ENCODE measurements at regions not wholly inside any gene's neighbourhood (a gene's known extent, or its start where the extent isn't known, plus 50 kb on each side); places are given as distances from the start of the nearest gene placed in this dataset.

- TF ChIP-seq POLR2A (IDR thresholded peaks at IDR 0.05) (no peak), CTCF (IDR thresholded peaks at IDR 0.05 in 4 of 5, conservative IDR thresholded peaks at IDR 0.05 in 1 of 5) (no peak)
Observed at GRCh38 chr5:2505217-2505616, 246.3 kb downstream of the IRX2 start.
